BLaER1 (cell line): ENCODE measurements at regions not wholly inside any gene's neighbourhood (a gene's known extent, or its start where the extent isn't known, plus 50 kb on each side); places are given as distances from the start of the nearest gene placed in this dataset.
"Not testable (repeated sequence)": the region's sequence is repeated elsewhere in the genome, so short reads cannot be mapped to it uniquely, and the experiment has no call there.

Experiments used
- H3K27ac ChIP-seq: shearing (Covaris generic); formaldehyde crosslinking; 2 replicates; pipeline ENCODE4 v1.8.1; 2022
- H3K27me3 ChIP-seq: shearing (Covaris generic); formaldehyde crosslinking; 2 replicates; pipeline ENCODE4 v1.8.1; 2022
- H3K36me3 ChIP-seq: shearing (Covaris generic); formaldehyde crosslinking; 2 replicates; pipeline ENCODE4 v1.8.1; 2022
- H3K4me1 ChIP-seq: shearing (Covaris generic); formaldehyde crosslinking; 2 replicates; pipeline ENCODE4 v1.8.1; 2022
- H3K4me2 ChIP-seq: shearing (Covaris generic); formaldehyde crosslinking; 2 replicates; pipeline ENCODE4 v1.8.1; 2022
- H3K4me3 ChIP-seq: shearing (Covaris generic); formaldehyde crosslinking; 2 replicates; pipeline ENCODE4 v1.8.1; 2022
- H3K9ac ChIP-seq: shearing (Covaris generic); formaldehyde crosslinking; 2 replicates; pipeline ENCODE4 v1.8.1; 2022
- H3K9me3 ChIP-seq: shearing (Covaris generic); formaldehyde crosslinking; 2 replicates; pipeline ENCODE4 v1.8.1; 2022
- H4K20me1 ChIP-seq: shearing (Covaris generic); formaldehyde crosslinking; 2 replicates; pipeline ENCODE4 v1.8.1; 2022

GRCh38 chr2:89058616-89059015 lies 367.1 kb downstream of the RPIA start:
- H3K9me3 ChIP-seq, H3K36me3 ChIP-seq: not testable (repeated sequence)

GRCh38 chr2:89061174-89061573 lies 369.7 kb downstream of the RPIA start:
- H3K36me3 ChIP-seq, H3K4me3 ChIP-seq, H3K27ac ChIP-seq, H3K9me3 ChIP-seq, H3K4me2 ChIP-seq, H4K20me1 ChIP-seq, H3K9ac ChIP-seq, H3K27me3 ChIP-seq, H3K4me1 ChIP-seq: not testable (repeated sequence)

More at GRCh38 chr2:89058616-89059015, 367.1 kb downstream of the RPIA start:
- H3K27ac ChIP-seq, H3K9ac ChIP-seq, H3K4me3 ChIP-seq, H3K4me1 ChIP-seq, H4K20me1 ChIP-seq, H3K4me2 ChIP-seq, H3K27me3 ChIP-seq: not testable (repeated sequence)

DNA sequence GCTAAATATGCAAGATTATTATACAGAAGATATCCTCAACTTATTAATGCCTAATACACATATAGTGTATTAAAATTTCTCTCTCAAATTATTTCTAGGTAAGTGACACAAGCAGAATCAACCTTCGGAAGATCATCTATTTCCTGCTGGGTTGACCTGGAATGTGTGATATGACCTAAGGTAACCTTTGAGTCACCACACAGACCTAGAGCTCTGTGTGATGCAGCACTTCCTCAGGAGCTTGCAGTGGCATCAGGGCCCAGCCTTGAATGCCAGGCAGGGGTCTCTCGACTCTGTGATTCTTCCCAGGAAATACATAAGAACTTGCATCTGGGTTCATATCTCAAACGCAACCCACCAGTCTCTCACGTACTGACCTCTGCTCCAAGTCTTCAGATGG lies 385.3 kb downstream of the RPIA start:
- H3K4me3 ChIP-seq, H3K9ac ChIP-seq, H3K4me2 ChIP-seq, H3K36me3 ChIP-seq, H3K9me3 ChIP-seq, H3K27me3 ChIP-seq, H4K20me1 ChIP-seq, H3K27ac ChIP-seq: not testable (repeated sequence)
- peaks cover 12% of the 10 kb centered on the region for H3K4me1 ChIP-seq

DNA sequence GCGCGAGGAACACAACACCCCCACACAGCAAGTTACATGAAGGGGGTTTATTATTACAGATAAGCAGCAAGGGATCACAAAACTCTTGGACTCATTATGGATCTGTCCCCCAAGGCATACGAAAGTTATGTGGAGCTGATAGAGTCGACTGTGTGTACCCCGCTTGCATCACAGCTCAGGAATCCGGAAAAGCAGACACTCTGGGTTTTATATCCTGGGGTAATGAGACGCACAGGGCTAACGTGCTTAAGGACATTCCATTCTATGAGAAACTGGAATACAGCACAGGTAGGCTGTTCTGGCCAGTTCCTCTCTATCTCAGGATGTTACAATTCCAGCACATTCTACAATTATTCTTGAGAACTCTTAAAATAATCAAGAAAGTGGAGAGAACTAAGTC lies 401.4 kb downstream of the RPIA start:
- H3K9me3 ChIP-seq, H3K4me2 ChIP-seq, H3K4me3 ChIP-seq, H3K36me3 ChIP-seq, H4K20me1 ChIP-seq, H3K4me1 ChIP-seq, H3K27ac ChIP-seq, H3K27me3 ChIP-seq, H3K9ac ChIP-seq: not testable (repeated sequence)

- H4K20me1 ChIP-seq, H3K4me3 ChIP-seq, H3K27me3 ChIP-seq, H3K9ac ChIP-seq, H3K36me3 ChIP-seq, H3K4me1 ChIP-seq, H3K27ac ChIP-seq, H3K9me3 ChIP-seq, H3K4me2 ChIP-seq: not testable (repeated sequence)
Measured at GRCh38 chr2:89095060-89095459, 403.6 kb downstream of the RPIA start.

DNA sequence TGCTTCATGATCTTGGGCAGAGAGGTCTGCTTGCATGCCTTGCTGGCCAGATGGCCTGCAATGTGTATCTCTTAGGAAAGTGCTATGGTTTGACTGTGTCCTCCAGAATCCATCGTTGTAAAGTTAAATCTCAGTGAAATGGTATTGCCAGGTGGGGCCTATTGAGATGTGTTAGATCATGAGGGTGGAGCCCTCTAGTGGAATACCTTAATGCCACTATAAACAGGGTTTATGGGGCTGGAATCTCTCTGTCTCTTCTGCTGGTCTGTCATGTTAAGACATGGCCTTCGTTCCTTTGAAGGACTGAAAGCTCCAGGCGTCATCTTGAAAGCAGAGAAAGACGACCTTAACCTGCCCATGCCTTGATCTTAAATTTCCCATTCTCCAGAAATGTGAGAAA lies 411.1 kb downstream of the RPIA start:
- H4K20me1 ChIP-seq, H3K4me1 ChIP-seq, H3K36me3 ChIP-seq, H3K27me3 ChIP-seq, H3K4me3 ChIP-seq, H3K9me3 ChIP-seq, H3K4me2 ChIP-seq, H3K27ac ChIP-seq, H3K9ac ChIP-seq: not testable (repeated sequence)

DNA sequence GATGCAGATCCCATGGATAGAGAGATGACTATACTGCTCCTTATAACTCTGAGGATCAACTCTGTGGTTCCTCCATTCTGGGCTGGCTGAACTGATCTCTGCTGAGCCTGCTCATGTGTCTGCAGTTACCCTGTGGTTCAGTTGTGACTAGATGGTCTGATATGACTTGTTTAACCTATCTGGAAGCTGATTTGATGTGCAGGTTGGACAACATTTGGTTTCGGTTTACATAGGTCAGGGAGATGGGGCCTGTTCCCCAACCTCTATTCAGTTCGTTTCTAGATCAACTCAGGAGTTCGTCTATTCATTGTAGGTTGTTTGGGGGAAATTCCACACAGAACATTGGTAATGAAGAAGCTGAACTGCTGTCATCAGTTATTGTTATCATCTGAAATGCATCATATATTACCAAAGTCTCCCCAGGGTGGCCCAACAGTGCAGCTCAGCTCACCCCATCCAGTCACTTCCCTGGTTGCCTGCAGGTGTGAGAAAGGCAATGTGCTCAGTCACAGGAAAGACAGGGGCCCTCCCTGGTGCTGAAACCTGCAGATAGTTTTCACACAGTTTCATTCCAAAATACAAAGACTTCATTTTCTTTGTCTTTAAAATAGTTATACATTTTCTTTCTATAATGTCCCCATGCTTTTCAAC lies 415.0 kb downstream of the RPIA start:
- H3K36me3 ChIP-seq, H3K9me3 ChIP-seq, H4K20me1 ChIP-seq, H3K9ac ChIP-seq, H3K4me3 ChIP-seq, H3K4me1 ChIP-seq, H3K27me3 ChIP-seq, H3K4me2 ChIP-seq, H3K27ac ChIP-seq: not testable (repeated sequence)

DNA sequence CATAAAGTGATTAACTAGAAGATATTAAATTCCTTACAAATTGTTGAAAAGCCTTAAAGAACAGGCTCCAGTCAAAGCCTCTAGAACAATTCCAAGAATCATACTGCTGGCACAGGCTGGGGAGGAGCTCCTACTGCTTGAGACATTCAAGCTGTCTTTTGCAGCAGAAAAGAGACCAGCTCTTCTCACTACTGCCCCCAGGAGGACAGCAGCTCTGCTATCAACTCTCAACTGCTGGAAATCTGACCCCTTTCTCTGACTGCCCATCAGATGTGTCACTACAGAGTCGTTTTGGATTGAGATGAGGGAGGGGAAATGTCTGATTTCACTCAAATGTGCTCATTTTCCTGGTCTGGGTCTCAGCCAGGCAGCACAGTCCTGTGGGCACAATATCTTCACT lies 421.0 kb downstream of the RPIA start:
- H3K36me3 ChIP-seq, H3K27ac ChIP-seq, H3K4me1 ChIP-seq, H4K20me1 ChIP-seq, H3K4me2 ChIP-seq, H3K4me3 ChIP-seq, H3K9ac ChIP-seq, H3K27me3 ChIP-seq, H3K9me3 ChIP-seq: not testable (repeated sequence)

GRCh38 chr2:89113286-89113685 lies 421.8 kb downstream of the RPIA start:
- not testable (repeated sequence) for H3K4me1 ChIP-seq, H3K9me3 ChIP-seq, H3K27ac ChIP-seq, H3K4me3 ChIP-seq, H3K9ac ChIP-seq, H4K20me1 ChIP-seq, H3K36me3 ChIP-seq, H3K27me3 ChIP-seq, H3K4me2 ChIP-seq

GRCh38 chr2:89129440-89129839 lies 438.0 kb downstream of the RPIA start:
- H3K27ac ChIP-seq, H3K9me3 ChIP-seq, H3K27me3 ChIP-seq, H3K4me1 ChIP-seq, H3K4me3 ChIP-seq, H3K9ac ChIP-seq, H4K20me1 ChIP-seq, H3K36me3 ChIP-seq: not testable (repeated sequence)
- H3K4me2 ChIP-seq: peak overlapping the region; percentile 28; the same call in 1 of the 2 replicates

DNA sequence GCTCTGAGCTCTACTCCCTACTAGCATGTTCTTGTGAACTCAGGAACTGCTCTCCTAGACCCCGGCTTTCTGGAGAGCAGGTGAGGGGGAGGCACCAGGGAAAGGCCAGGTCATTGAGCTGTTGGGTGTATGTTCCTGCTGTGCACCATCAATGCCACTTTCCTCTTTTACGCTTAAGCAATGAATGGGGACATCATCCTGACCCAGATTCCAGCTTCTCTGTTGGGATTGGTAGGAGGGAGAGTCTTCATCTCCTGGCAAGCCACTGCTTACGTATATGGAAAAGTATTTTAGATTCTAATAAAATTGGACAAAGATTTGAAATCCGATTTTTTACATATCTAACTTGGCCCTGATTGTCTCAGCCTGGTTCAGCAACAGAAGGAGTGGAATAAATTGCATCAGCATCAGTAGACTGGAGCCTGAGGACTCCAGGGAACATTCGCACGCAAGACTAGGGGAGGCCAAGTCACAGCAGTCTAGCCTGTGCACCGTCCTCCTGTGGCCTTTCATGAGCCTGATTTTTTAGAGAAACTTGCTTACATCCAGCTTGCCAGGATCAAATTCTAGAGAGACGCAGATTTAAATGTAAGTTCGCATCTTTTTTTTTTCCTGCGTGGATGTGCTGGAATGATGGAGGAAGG lies 439.3 kb downstream of the RPIA start:
- not testable (repeated sequence) for H4K20me1 ChIP-seq, H3K4me3 ChIP-seq, H3K4me1 ChIP-seq

GRCh38 chr2:89142959-89143358 lies 451.5 kb downstream of the RPIA start:
- H3K27me3 ChIP-seq: not testable (repeated sequence)

More for the DNA sequence above, 439.3 kb downstream of the RPIA start:
- not testable (repeated sequence) for H3K27me3 ChIP-seq, H3K9me3 ChIP-seq, H3K9ac ChIP-seq, H3K4me2 ChIP-seq, H3K27ac ChIP-seq, H3K36me3 ChIP-seq

DNA sequence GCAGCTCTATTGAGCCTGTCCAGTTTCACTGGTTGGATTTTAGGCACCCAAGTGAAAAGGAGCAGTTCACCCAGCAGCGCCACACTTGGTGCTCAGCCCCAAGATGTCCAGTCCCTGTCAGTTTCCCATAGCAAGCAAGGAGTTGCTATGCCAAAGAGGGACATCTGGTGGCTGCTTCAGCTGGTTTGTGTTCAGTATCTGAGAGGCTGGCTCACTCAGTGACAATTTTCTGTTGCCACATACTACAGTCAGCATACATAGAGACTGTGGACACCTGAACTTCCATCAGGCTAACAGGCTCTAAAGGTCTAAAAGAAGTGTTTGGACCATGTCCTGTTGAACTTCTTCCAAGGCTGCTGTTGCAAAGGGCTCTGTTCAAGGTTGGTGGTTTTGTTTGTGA lies 453.9 kb downstream of the RPIA start:
- H3K4me1 ChIP-seq: peaks cover 48% of the 10 kb centered on the region
- not testable (repeated sequence) for H4K20me1 ChIP-seq, H3K4me3 ChIP-seq, H3K36me3 ChIP-seq, H3K9me3 ChIP-seq, H3K4me2 ChIP-seq, H3K9ac ChIP-seq, H3K27me3 ChIP-seq, H3K27ac ChIP-seq

More at GRCh38 chr2:89142959-89143358, 451.5 kb downstream of the RPIA start:
- Histone ChIP-seq H3K4me1 (peaks cover 37% of the 10 kb centered on the region), H3K27ac (peak overlapping the region; percentile 62), H3K9ac (peak overlapping the region; percentile 55; the same call in 1 of the 2 replicates), H3K4me2 (peak overlapping the region; percentile 78), H3K4me3 (peak overlapping the region; percentile 28; the same call in 1 of the 2 replicates)
- H4K20me1 ChIP-seq, H3K36me3 ChIP-seq, H3K9me3 ChIP-seq: not testable (repeated sequence)

DNA sequence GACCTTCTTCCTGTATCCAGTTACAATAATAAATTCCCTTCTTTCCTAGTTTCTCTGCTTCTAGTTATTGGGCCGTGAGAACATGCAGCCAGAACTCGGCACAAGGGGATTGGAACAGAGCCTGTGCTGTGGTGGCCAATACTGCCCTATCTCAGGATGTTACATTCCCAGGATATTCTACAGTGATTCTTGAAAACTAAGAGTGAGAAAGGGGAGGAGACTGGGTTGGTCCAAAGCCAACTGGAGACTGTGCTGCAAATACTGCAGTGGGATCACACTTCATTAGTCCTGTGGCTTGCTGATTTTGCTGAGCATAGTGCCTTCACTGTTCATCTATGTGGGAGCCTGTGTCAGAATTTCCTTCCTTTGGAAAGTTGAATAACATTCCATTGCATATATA lies 456.8 kb downstream of the RPIA start:
- Histone ChIP-seq H3K4me2 (peak overlapping the region; percentile 50), H3K4me1 (peaks cover 63% of the 10 kb centered on the region)
- H3K36me3 ChIP-seq, H4K20me1 ChIP-seq, H3K27me3 ChIP-seq, H3K9ac ChIP-seq, H3K4me3 ChIP-seq, H3K9me3 ChIP-seq, H3K27ac ChIP-seq: not testable (repeated sequence)

DNA sequence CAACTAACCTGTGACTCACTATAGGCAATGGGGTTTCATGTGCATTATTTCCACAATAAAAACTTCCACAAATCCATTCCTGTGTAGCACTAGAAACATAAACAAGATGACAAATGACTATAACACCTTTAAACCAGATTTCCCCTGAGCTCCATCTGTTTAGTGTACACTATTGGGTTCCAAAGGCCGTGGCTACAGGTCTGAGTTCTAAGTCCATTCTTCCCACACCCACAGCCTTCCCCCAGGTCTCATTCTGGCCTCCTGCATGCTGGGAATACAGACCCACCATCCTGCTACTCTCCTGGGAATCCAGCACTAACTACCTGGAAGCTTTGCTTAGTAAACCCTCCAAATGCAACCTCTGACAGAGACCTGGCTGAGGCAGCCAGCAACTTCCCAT lies 460.2 kb downstream of the RPIA start:
- peaks cover 50% of the 10 kb centered on the region for H3K4me1 ChIP-seq
- not testable (repeated sequence) for H3K9me3 ChIP-seq, H3K4me3 ChIP-seq, H3K36me3 ChIP-seq, H4K20me1 ChIP-seq, H3K9ac ChIP-seq, H3K27me3 ChIP-seq
- peak overlapping the region; percentile 69 for H3K4me2 ChIP-seq
- peak overlapping the region; percentile 69 for H3K27ac ChIP-seq
